COLO829 (cell line): ENCODE measurements at regions not wholly inside any gene's neighbourhood (a gene's known extent, or its start where the extent isn't known, plus 50 kb on each side); places are given as distances from the start of the nearest gene placed in this dataset.
"Not testable (repeated sequence)": the region's sequence is repeated elsewhere in the genome, so short reads cannot be mapped to it uniquely, and the experiment has no call there.

Source experiments
- DNase-seq: peaks from one replicate; pipeline ENCODE4 v3.0.0; 2012; ENCODE audit warnings: low spot score

DNA sequence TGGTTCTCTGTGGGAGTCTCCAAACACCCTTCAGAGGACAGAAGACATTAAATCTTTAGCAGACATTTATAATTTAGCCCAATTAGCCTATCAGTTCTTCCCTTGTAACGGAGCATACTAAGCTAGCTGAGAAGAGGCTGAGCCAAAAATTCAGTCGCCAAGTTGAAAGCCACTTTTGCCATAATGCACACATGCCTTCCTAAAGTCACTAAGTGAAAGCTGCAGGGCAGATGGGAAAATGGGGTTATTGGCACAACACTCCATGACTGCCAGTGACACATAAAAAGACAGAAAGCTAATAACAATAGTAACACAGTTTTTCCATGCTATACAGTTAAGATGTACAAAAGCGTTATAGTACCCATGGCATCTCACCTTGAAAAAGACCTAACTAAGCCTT, 176.2 kb downstream of the DIRAS2 start:
- DNase-seq, result no peak

DNA sequence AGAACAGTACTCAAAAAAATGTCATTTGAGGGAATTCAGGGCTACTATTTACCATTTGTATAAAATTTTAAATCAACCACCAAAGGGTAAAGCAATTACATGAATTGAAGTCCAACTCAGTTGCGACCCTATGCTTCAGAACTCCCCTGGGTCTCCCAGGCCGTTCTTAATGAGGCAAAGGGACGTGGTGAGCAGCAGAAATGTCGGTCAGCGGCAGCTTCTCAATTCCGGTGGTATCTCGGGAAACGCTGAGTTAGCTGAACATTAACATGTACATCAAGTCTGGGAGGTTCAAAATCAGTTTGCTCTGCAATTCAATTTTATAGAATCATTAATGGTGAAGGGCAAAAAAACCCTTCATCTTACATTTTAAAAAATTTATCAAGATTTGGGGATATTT, 173.2 kb downstream of the DIRAS2 start:
- DNase-seq, result no peak

DNA sequence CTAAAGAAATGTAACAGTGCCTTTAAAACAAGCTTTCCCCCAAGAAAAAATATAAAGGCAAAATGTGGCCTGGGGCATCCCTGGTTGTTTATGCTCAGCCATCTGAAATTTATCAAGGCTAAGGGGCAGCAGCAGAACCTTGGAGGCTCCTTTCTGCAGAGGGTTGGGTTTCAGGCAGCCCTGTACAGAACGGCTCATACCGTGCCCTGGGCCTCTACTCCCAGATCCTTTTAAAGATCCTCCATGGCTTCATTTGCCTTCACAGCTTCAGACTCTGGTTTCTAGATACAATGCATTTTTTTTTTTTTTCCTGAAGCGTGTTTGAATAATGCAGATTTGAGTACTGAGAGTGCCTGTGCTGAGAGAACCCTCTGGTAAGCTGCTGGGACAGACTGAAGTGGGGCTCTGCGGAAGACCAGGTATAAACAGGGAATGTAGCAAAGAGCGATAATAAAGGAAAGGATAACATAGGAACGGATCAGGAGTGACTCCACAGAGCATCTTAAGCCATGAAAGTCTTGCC, 172.7 kb downstream of the DIRAS2 start:
- no peak for DNase-seq

DNA sequence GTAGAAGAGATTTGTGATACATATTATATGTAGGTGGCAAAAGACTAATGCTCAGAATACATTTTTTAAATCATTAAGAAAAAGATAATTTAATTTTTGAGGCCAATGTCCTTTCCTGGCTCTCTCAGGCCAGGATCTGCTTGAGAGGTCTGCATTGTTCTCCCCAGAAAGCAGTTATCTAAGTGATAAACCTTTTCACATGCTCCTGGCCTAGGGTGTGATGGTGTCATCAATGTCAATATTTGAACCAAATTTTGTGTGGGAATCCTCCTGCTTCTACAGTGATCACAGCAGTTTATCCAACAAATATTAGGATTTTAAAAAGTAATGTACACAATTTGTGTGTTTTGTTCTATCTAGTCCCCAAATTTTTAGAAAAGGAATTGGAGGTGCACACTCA, 166.6 kb downstream of the DIRAS2 start:
- no peak for DNase-seq

DNA sequence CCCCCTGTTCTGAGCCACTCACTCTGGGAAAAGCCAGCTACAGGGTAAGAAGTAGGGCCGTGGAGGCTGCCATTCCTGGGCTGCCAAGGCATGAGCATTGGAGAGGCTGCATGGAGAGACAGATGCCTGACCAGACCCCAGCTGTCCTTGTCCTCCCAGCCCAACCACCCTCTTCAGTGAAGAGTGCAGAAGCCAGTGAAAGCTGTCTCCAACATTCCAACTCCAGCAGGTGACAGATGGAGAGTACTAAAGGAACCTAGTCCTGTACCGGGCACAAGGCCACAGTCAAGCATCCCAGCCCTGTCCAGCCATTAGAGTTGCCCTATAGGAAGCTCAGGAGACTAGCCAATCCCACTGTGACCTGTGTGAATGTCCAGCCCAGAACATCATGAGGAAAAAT, 165.1 kb downstream of the DIRAS2 start:
- DNase-seq, result no peak

DNA sequence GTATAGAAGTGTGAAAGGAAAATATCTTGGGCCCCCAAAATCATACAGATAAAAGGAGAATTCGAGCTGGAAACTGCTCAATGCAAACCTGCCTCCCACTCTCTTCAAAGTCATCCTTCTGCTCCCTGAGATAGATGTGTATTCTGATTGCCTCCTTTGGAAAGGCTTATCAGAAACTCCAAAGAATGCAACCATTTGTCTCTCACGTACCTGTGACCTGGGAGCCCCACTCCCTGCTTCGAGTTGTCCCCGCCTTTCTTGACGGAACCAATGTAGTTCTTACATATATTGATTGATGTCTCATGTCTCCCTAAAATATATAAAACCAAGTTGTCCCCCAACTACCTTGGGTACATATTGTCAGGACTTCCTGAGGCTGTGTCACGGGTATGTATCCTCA, 163.8 kb downstream of the DIRAS2 start:
- DNase-seq, result no peak

DNA sequence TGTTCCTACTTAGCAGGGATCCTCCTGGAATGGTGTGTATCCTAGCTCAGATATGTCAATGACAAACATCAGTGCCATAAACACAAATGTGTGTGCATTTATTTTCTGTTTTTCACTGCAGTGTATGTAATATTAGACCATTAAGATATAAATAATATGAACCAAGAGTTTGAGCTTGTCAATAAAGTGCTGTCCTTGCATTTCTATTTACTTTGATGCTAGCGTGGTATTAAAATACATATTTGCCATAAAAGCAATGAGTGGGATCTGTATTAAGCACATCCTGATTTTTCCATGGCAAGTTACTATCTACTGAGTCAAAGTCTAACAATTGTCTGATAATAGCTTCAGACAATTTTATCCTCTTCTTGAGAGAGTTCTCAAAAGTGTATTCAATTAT, 157.6 kb downstream of the DIRAS2 start:
- DNase-seq, result no peak

DNA sequence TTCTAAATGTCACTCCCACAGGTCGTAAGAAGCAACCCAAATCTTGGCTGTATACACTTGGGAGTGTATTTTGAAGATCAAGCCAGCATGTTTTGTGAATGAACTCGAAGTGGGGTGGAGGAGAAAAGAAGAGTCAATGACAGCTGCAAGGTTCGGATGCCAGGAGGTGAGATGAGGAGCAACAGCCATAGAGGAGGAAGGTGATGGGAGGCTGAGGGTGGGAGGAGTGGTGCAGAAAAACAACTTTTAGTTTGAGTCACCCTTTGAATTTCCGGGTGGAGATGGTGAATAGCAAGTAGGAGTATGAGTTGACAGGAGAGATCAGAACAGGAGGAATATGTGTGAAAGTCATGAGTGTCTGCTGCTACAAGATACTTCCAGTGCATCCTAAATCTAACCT, 153.6 kb downstream of the DIRAS2 start:
- DNase-seq, result no peak

DNA sequence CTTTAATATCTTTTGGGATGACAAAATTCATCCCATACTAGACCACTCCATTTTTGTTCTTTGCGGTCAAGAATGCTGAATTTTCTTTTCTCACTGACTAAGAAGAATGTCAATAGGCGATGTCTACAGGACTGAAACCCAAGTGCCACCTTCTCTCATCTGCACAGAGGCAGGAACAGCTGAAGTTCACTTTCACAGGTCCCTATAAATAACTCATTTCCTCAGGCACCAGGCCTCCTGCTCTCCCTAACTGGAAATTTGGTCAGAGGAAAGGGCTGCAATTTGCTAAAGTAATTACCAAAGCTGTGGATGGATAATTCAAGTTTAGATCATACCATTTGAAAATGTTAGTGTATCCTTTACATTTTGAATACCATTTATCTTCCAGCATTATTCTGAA, 142.9 kb downstream of the DIRAS2 start:
- DNase-seq, result no peak

DNA sequence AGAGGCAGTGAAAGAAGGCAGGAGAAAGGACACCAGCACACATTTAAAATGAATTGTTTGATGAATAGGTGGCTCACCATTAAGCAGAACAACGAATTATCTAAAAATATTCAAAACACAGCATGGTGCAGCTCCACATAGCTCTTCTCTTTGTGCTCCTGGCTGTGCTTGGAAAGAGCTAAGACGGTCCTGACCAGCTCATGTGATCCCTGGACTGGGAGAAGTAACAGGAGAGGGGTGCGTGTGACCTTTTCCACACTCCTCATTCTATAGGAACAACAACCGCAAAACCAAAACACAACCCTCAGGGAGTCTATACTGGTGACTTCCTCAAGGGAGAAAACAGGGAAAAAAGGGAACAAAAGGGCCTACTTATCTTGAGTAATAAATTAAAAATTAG, 140.5 kb downstream of the DIRAS2 start:
- no peak for DNase-seq

DNA sequence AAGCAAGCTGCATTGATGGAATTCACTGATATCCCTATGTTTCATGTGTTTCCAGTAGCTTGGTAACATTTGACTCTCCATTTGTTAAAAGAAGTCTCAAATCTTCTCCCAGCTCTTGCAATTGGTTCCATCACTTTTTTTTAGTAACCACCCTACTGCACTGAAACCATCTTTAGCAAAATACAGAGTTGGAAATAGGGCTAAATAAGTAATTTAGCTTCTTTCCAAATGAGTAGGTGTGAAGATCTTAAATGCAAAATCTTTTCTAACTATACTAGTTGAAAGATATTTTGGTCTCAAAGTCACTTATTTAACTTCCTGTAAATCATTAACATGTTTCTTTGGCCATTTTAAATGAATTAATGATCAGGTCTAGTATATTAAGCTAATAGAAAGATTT, 138.1 kb downstream of the DIRAS2 start:
- no peak for DNase-seq

DNA sequence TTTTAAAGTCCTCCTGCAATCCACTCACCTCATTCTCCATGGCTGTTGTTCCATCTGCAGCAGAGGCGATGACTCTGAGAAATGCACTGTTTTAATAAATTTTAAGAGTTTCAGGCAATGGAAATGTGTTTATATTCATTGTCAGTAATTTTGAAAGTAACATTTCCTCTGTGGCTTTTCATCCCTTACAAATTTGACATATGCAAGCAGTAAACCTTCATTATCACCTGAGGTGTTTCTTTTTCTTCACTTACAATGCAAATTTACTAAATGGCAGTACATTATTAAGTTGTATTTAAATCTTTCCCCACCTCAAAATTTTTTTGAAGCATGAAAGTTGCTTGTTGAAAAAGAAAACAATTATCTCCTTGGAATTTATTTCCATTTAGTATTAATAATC, 136.9 kb downstream of the DIRAS2 start:
- DNase-seq, result no peak

DNA sequence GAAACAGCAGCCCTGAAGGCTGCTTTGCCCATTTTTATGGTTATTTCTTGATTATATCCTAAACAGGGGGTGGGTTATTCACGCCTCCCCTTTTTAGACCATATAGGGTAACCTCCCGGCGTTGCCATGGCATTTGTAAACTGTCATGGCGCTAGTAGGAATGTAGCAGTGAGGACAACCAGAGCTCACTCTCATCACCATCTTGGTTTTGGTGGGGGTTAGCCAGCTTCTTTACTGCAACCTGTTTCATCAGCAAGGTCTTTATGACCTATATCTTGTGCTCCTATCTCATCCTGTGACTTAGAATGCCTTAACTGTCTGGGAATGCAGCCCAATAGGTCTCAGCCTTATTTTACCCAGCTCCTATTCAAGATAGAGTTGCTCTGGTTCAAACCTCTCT, 136.2 kb downstream of the DIRAS2 start:
- DNase-seq, result not testable (repeated sequence)

DNA sequence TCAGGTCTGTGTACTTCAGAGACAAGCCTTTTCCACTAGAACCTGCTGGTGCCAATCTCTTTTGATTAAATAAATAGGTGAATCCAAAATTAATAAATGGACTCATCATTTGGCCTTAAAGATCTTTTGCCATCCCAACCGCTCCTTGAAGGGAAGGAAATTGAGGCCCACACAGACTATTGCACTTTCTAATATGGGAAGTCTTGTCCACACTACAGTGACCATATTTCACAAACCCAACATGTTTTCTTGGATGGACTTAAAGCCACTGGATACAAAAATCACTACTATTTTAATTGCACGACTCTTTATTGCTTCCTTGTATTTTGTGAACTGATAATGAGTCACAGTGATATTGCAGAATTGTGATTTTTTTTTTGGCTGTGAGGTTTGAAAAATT, 135.0 kb downstream of the DIRAS2 start:
- no peak for DNase-seq

DNA sequence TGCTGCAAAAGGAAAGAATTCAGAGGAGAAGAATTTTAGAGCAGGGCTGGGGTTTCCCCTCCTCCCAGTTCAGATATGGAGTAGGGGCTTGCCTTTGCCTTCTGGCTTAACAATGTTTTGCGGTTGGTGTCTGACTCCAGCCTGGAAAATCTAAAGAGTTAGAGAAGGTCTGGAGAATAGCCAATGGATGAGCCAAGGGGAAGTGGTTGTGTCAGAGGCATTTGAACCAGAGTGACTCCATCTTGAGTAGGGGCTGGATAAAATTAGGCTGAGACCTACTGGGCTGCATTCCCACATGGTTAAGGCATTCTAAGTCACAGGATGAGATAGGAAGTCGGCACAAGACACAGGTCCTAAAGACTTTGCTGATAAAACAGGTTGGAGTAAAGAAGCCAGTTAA, 133.7 kb downstream of the DIRAS2 start:
- DNase-seq, result no peak

DNA sequence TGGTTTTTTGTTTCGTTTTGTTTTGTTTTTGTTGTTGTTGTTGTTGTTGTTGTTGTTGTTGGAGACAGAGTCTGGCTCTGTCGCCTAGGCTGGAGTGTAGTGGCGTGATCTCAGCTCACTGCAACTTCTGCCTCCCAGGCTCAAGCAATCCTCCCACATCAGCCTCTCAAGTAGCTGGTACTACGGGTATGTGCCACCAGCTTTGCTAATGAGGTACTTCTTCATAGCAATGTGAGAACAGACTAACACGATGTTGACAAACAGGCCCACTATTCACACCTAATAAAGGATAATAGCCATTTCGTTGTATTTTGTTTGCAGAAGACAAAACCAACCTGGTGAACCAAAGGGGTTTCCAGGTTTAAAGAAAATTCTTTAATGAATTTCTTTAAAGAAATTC, 130.9 kb downstream of the DIRAS2 start:
- no peak for DNase-seq

DNA sequence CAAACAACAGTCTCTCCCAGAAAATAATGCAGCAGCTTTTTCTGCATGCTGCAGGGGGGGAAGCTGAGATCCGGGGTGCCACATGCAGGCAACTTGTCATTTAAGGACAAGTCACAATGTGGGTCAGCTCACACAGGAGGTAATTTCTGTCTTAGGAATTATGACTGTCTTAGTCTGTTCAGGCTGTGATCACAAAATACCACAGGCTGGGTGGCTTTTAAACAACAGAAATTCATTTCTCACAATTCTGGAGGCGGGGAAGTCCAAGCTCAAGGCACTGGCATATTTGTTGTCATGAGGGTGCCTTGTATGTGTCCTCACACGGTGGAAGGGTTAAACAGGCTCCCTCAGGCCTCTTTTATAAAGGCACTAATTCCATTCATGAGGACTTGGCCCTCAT, 127.7 kb downstream of the DIRAS2 start:
- DNase-seq, result no peak

DNA sequence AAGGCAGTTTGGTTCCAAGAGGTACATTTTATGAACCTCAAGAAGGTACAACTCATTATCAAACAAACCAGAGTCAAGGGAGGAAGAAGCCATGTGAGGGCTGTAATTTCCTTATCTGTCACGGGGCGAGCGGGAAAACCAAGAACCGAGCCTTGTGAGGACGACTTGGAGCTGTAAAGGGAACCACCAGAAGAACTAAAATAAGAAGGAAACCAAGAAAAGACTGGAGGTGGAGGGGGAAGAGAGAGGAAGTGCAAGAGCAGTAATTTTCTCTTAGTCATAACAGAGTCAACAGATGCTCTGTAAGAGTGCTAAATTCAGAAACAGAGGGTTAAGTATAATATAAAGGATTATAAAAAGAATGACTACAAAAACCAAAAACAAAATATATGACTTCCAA, 127.1 kb downstream of the DIRAS2 start:
- DNase-seq, result no peak

DNA sequence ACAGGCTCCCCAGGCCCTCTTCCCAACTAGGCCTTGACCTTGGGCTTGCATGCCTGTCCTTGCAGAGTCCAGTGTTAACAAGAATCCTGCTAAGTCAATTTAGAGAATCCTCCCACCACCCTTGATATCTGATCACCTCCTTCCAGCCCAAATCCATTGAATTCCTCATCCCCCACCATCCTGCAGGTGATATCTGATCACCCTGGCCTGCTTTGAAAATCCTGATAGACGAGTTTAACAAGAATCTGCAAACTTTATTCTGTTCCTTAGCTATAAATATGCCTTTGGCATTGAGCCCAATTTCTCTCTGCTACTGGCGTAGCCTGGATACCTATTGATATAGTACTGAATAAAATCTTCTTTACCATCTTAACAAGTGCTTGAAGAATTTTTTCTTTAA, 125.5 kb downstream of the DIRAS2 start:
- no peak for DNase-seq

DNA sequence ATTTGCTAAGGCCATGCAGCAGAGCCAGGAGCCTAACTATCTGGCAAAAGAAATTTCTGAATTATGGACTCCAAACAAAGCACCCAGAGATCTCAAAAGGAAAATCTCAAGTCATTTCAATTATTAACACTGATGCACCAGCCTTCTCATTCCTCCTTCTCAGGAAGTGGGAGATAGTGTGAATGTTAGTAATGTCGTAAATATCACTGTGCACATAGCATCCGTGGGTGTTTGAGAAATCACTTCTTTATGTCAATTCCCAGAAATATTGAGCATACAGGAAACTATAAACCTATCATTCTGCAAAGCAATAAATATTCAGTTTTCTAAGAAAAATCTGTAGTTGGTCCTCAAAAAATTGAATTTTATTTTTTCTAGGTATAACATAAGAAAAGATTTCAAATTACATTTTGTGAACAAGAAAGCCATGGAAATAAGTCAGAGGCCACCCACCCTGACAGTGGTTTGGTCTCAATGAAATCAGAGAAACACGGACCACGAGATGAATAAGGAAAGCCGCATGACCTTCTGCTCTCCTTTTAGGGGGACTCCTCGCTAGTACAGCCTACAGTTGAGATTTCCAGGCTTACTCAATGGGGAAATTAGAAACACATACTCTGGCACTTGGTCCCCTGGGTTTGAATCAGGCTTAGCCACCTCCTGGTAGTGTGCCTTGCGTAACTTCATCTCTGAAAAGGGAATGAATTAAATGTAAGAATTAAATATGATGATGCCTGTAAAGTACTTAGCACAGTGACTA, 120.6 kb downstream of the DIRAS2 start:
- DNase-seq, result no peak

DNA sequence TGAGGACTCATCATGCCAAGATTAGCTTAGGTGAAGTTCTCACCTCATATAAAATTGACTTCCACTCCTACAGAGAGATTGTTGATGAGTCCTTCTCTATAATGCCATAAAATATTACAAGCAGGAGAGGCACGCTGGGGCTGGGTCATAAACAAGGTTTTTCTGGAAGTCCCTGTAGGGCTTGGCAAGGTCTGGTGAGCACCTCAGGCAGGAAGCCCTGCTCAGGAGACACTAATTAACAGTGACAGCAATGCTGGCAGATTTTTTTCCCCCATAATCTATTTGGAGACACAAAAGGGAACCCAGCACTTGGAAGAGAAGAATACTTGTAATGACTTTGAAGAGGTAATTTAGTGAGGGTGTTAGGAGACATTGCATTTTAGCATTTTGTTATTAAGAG, 118.7 kb downstream of the DIRAS2 start:
- DNase-seq, result no peak

DNA sequence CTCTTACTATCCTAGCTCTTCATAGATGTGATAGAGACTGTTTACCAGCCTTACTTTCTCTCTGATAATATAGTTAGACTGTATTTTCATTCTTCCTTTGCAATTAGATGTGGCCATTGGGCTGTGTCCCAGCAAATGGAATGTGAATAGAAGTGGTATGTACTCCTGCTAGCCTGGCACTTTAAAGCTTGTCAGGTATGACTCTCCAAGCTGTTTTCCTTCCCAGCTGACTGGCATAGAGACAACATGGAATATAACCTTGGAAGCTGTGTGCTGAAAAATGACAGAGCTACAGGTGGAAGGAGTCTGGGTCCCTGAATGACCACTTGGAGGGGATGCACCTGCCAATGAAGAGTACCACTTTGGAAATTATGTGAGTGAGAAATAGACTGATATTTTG, 116.2 kb downstream of the DIRAS2 start:
- no peak for DNase-seq

DNA sequence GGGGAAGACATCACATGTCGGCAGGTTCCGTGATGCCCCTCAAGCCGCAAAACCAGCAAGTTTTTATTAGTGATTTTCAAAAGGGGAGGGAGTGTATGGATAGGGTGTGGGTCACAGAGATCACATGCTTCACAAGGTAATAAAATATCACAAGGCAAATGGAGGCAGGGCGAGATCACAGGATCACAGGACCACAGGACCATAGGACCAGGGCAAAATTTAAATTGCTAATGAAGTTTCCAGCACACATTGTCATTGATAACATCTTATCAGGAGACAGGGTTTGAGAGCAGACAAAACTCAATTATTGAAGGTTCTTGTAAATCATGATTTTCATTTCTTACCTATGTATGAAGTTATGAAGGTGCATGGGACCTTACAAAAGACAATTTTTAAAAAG, 106.5 kb downstream of the DIRAS2 start:
- not testable (repeated sequence) for DNase-seq

DNA sequence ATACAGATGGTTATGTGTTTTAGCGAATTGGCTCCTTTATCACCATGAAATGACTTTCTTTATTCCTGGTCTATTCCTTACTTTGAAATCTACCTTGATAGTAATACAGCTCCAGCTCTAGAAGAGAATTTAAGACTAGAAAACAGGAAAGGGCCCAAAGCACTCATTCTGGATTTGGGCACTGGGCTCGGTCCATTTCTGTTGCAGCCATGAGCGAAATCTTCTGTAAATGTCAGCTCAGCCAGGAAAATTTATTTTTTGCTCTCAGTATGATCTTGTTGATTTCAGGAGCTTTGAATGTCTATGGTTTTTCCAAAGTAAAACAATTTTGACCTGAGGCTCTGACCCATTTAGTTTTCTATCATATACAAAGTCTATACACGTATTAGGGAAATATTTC, 104.1 kb downstream of the DIRAS2 start:
- no peak for DNase-seq
